Ovary (tissue), 3 donors: ENCODE measurements at regions not wholly inside any gene's neighbourhood (a gene's known extent, or its start where the extent isn't known, plus 50 kb on each side); places are given as distances from the start of the nearest gene placed in this dataset.

ENCODE experiments used
- EP300 ChIP-seq: sonication (generic); formaldehyde crosslinking; IDR thresholded peaks from one replicate; pipeline ENCODE4 v1.6.1; 2017; ENCODE audit warnings: antibody characterized with exemption
- POLR2A ChIP-seq: fragments of 450-650 bp; IDR thresholded peaks from one replicate; pipeline ENCODE4 v1.6.1; 2017; ENCODE audit warnings: antibody characterized with exemption, mild to moderate bottlenecking, moderate library complexity
- TF ChIP-seq, protein P1 (sequence below), 3 donors: fragments of 450-650 bp in 2 of 3; fragments of 200-600 bp in 1 of 3; IDR thresholded peaks; one replicate each; pipeline versions ENCODE4 v1.5.1 to v1.8.0; 2016 to 2022; ENCODE audit warnings: antibody characterized with exemption in 3 of 3, mild to moderate bottlenecking in 1 of 3
- donor health status: DM: no; HTN: no; CAD: no.

DNA sequence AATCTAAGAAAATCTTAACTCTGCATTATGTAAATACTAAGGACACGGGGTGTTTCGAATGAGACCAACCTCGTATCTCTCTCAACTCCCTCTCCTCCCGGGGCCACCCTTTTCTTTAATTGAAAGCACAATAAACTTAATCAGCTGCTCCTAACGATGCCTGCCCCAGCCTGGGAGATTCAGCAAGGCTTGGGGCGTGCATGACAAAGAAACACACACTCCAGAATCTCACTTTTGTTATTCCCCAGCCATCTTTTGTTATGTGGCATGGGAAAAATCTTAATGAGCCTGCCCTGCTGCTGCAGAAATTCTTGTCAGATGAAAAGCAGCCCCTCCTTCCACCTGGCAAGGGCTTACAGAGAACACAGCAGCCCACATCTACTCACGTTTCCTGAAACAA, 117.4 kb downstream of the TTLL2 start:
- TF ChIP-seq, protein P1, sequence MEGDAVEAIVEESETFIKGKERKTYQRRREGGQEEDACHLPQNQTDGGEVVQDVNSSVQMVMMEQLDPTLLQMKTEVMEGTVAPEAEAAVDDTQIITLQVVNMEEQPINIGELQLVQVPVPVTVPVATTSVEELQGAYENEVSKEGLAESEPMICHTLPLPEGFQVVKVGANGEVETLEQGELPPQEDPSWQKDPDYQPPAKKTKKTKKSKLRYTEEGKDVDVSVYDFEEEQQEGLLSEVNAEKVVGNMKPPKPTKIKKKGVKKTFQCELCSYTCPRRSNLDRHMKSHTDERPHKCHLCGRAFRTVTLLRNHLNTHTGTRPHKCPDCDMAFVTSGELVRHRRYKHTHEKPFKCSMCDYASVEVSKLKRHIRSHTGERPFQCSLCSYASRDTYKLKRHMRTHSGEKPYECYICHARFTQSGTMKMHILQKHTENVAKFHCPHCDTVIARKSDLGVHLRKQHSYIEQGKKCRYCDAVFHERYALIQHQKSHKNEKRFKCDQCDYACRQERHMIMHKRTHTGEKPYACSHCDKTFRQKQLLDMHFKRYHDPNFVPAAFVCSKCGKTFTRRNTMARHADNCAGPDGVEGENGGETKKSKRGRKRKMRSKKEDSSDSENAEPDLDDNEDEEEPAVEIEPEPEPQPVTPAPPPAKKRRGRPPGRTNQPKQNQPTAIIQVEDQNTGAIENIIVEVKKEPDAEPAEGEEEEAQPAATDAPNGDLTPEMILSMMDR (IDR thresholded peaks at IDR 0.05) = no peak
- TF ChIP-seq EP300 (no peak), POLR2A (no peak)
